ENCODE measurements at regions not wholly inside any gene's neighbourhood (a gene's known extent, or its start where the extent isn't known, plus 50 kb on each side); places are given as distances from the start of the nearest gene placed in this dataset.

GRCh38 chr14:53384536-53384935 lies 231.4 kb upstream of the DDHD1 start:
- no peaks in the 10 kb centered on the region for H3K4me1 ChIP-seq
- H3K9ac ChIP-seq (ENCODE audit: low read depth in 2 of 2, low read length in 2 of 2), result no peak overlapping the region
- intact Hi-C loops (cut with DNase I), result no loop called here
- H3K36me3 ChIP-seq, result no peaks in the 10 kb centered on the region
- no peak overlapping the region for H3K4me3 ChIP-seq
- H3K9me3 ChIP-seq, result no peaks in the 10 kb centered on the region
- no peak overlapping the region for H3K27ac ChIP-seq
- TF ChIP-seq CTCF (IDR thresholded peaks at IDR 0.05), result no peak
- no peak for DNase-seq
- H3K27me3 ChIP-seq, result no peaks in the 10 kb centered on the region

GRCh38 chr14:53384073-53384472 lies 230.9 kb upstream of the DDHD1 start:
- no peak for DNase-seq
- Histone ChIP-seq H3K4me1 (no peaks in the 10 kb centered on the region), H3K36me3 (no peaks in the 10 kb centered on the region), H3K27me3 (no peaks in the 10 kb centered on the region), H3K4me3 (no peak overlapping the region), H3K9ac (ENCODE audit: low read depth in 2 of 2, low read length in 2 of 2) (no peak overlapping the region), H3K27ac (no peak overlapping the region), H3K9me3 (no peaks in the 10 kb centered on the region)
- TF ChIP-seq CTCF (IDR thresholded peaks at IDR 0.05), result no peak
- intact Hi-C loops (cut with DNase I), result no loop called here

GRCh38 chr14:53381895-53382294 lies 228.8 kb upstream of the DDHD1 start:
- DNase-seq, result no peak
- H3K9ac ChIP-seq (ENCODE audit: low read depth in 2 of 2, low read length in 2 of 2), result no peak overlapping the region
- no peak overlapping the region for H3K27ac ChIP-seq
- H3K36me3 ChIP-seq, result no peaks in the 10 kb centered on the region
- no peak overlapping the region for H3K4me3 ChIP-seq
- no peaks in the 10 kb centered on the region for H3K9me3 ChIP-seq
- H3K4me1 ChIP-seq, result no peaks in the 10 kb centered on the region
- intact Hi-C loops (cut with DNase I), result no loop called here
- no peaks in the 10 kb centered on the region for H3K27me3 ChIP-seq
- no peak for TF ChIP-seq CTCF (IDR thresholded peaks at IDR 0.05)

GRCh38 chr14:53380867-53381225 lies 227.7 kb upstream of the DDHD1 start:
- no peak for DNase-seq
- Histone ChIP-seq H3K36me3 (no peaks in the 10 kb centered on the region), H3K27me3 (no peaks in the 10 kb centered on the region), H3K4me1 (no peaks in the 10 kb centered on the region), H3K4me3 (no peak overlapping the region), H3K9ac (ENCODE audit: low read depth in 2 of 2, low read length in 2 of 2) (no peak overlapping the region), H3K27ac (no peak overlapping the region), H3K9me3 (no peaks in the 10 kb centered on the region)
- intact Hi-C loops (cut with DNase I), result no loop called here
- TF ChIP-seq CTCF (IDR thresholded peaks at IDR 0.05), result no peak

GRCh38 chr14:53380052-53380866 lies 227.1 kb upstream of the DDHD1 start:
- Histone ChIP-seq H3K36me3 (no peaks in the 10 kb centered on the region), H3K9ac (ENCODE audit: low read depth in 2 of 2, low read length in 2 of 2) (no peak overlapping the region), H3K27me3 (no peaks in the 10 kb centered on the region), H3K4me3 (no peak overlapping the region), H3K9me3 (no peaks in the 10 kb centered on the region), H3K27ac (no peak overlapping the region), H3K4me1 (no peaks in the 10 kb centered on the region)
- intact Hi-C loops (cut with DNase I), result no loop called here
- TF ChIP-seq CTCF (IDR thresholded peaks at IDR 0.05), result no peak
- no peak for DNase-seq

Measured in colonic mucosa (tissue), 4 donors.